ENCODE measurements at regions not wholly inside any gene's neighbourhood (a gene's known extent, or its start where the extent isn't known, plus 50 kb on each side); places are given as distances from the start of the nearest gene placed in this dataset.

DNA sequence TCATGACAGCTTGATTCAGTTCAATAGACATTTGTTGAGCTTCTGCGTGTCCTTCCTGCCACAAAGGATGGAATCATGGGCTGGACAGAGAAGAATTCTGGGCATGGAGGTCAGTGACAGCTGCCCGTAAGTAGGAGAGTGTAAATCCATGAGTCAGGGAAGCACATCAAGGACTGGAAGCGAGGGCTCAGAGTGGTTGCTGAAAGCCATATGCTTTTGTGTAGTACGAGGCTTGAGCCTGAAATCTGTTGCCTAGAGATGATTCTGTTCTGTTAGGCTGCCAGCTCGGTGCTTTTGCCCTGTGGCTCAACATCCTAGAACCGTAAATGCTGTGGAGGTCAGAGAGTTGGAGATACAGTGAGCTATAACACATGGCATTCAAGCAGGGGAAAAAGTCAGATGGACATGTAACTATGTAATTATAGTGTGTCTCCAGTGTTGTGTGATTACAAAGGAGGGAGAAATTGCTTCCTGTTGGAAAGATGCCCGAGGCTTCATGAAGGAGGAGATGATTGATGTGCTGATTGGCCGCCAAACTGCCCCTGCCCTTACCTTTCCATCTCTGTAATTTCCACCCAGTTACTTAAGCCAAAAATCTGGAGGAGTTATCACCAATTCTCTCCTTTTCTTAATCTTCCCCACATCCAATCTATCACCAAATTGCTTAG, 92.8 kb upstream of the CACNA1E start:
- no peak overlapping the region for H3K4me3 ChIP-seq (ENCODE audit: low read length in 3 of 3)
- peaks cover 0 to 14% (median 0%) of the 10 kb centered on the region in 3 donors for H3K4me1 ChIP-seq (ENCODE audit: control insufficient read depth in 3 of 3, insufficient read depth in 3 of 3, low read length in 3 of 3)
- no peak overlapping the region for H3K9ac ChIP-seq (ENCODE audit: low read depth in 1 of 3, low read length in 3 of 3)
- no peak overlapping the region for H3K27ac ChIP-seq (ENCODE audit: low read depth, low read length)
- peaks cover 0 to 11% (median 10%) of the 10 kb centered on the region in 3 donors for H3K27me3 ChIP-seq (ENCODE audit: control insufficient read depth in 3 of 3, insufficient read depth in 3 of 3, low read length in 3 of 3)
- H3K9me3 ChIP-seq (ENCODE audit: control insufficient read depth in 3 of 3, low read length in 3 of 3), result no peaks in the 10 kb centered on the region
- H3K36me3 ChIP-seq (ENCODE audit: control insufficient read depth in 3 of 3, insufficient read depth in 3 of 3, low read length in 3 of 3), result no peaks in the 10 kb centered on the region

DNA sequence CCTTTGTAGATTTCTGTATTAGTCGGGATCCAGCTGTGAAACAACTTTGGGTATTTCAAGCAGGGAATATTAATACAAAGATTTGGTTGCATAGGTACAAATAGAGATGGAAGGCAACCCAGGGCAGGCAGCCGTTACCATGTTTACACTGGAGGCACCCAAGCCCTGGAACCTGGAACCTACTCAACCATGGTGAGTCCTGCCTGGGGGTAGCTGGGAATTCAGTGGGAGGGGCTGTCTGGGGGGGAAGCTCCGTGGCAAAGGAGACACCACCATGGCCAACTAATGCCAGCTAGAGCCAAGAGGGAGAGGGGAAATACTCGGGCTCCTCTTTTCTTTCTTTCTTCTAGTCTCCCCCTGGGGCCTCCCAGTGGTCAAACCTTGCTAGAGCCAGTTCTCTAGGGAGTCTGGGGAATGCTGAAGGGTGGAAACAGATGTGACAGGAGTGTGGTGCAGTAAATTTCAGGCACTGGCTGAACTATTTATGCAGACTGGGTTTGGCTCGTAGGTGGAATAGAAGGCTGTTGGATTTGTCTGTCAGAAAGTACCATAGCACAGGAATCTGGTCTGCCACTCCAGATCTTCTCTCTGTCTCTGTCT, 91.9 kb upstream of the CACNA1E start:
- H3K9ac ChIP-seq (ENCODE audit: low read depth in 1 of 3, low read length in 3 of 3), result no peak overlapping the region
- H3K36me3 ChIP-seq (ENCODE audit: control insufficient read depth in 3 of 3, insufficient read depth in 3 of 3, low read length in 3 of 3), result no peaks in the 10 kb centered on the region
- no peak overlapping the region for H3K4me3 ChIP-seq (ENCODE audit: low read length in 3 of 3)
- no peak overlapping the region for H3K27ac ChIP-seq (ENCODE audit: low read depth, low read length)
- no peaks in the 10 kb centered on the region for H3K9me3 ChIP-seq (ENCODE audit: control insufficient read depth in 3 of 3, low read length in 3 of 3)
- peaks cover 0 to 11% (median 10%) of the 10 kb centered on the region in 3 donors for H3K27me3 ChIP-seq (ENCODE audit: control insufficient read depth in 3 of 3, insufficient read depth in 3 of 3, low read length in 3 of 3)
- peaks cover 0 to 10% (median 0%) of the 10 kb centered on the region in 3 donors for H3K4me1 ChIP-seq (ENCODE audit: control insufficient read depth in 3 of 3, insufficient read depth in 3 of 3, low read length in 3 of 3)

GRCh38 chr1:181392133-181392532, 91.2 kb upstream of the CACNA1E start:
- Histone ChIP-seq H3K4me3 (ENCODE audit: low read length in 3 of 3) (no peak overlapping the region), H3K36me3 (ENCODE audit: control insufficient read depth in 3 of 3, insufficient read depth in 3 of 3, low read length in 3 of 3) (no peaks in the 10 kb centered on the region), H3K9ac (ENCODE audit: low read depth in 1 of 3, low read length in 3 of 3) (no peak overlapping the region), H3K9me3 (ENCODE audit: control insufficient read depth in 3 of 3, low read length in 3 of 3) (no peaks in the 10 kb centered on the region), H3K27me3 (ENCODE audit: control insufficient read depth in 3 of 3, insufficient read depth in 3 of 3, low read length in 3 of 3) (peaks cover 0 to 11% (median 10%) of the 10 kb centered on the region in 3 donors), H3K4me1 (ENCODE audit: control insufficient read depth in 3 of 3, insufficient read depth in 3 of 3, low read length in 3 of 3) (peaks cover 0 to 3% (median 0%) of the 10 kb centered on the region in 3 donors), H3K27ac (ENCODE audit: low read depth, low read length) (no peak overlapping the region)

- H3K27ac ChIP-seq (ENCODE audit: low read depth, low read length), result no peak overlapping the region
- peaks cover 0 to 3% (median 0%) of the 10 kb centered on the region in 3 donors for H3K4me1 ChIP-seq (ENCODE audit: control insufficient read depth in 3 of 3, insufficient read depth in 3 of 3, low read length in 3 of 3)
- H3K4me3 ChIP-seq (ENCODE audit: low read length in 3 of 3), result no peak overlapping the region
- H3K9ac ChIP-seq (ENCODE audit: low read depth in 1 of 3, low read length in 3 of 3), result no peak overlapping the region
- H3K27me3 ChIP-seq (ENCODE audit: control insufficient read depth in 3 of 3, insufficient read depth in 3 of 3, low read length in 3 of 3), result peaks cover 0 to 11% (median 10%) of the 10 kb centered on the region in 3 donors
- H3K9me3 ChIP-seq (ENCODE audit: control insufficient read depth in 3 of 3, low read length in 3 of 3), result no peaks in the 10 kb centered on the region
- H3K36me3 ChIP-seq (ENCODE audit: control insufficient read depth in 3 of 3, insufficient read depth in 3 of 3, low read length in 3 of 3), result no peaks in the 10 kb centered on the region
Measured at GRCh38 chr1:181392613-181393220, 90.6 kb upstream of the CACNA1E start.

- Histone ChIP-seq H3K27me3 (ENCODE audit: control insufficient read depth in 3 of 3, insufficient read depth in 3 of 3, low read length in 3 of 3) (peaks cover 0 to 11% (median 10%) of the 10 kb centered on the region in 3 donors), H3K9me3 (ENCODE audit: control insufficient read depth in 3 of 3, low read length in 3 of 3) (no peaks in the 10 kb centered on the region), H3K4me1 (ENCODE audit: control insufficient read depth in 3 of 3, insufficient read depth in 3 of 3, low read length in 3 of 3) (peaks cover 0 to 2% (median 0%) of the 10 kb centered on the region in 3 donors), H3K4me3 (ENCODE audit: low read length in 3 of 3) (no peak overlapping the region), H3K27ac (ENCODE audit: low read depth, low read length) (no peak overlapping the region), H3K9ac (ENCODE audit: low read depth in 1 of 3, low read length in 3 of 3) (no peak overlapping the region), H3K36me3 (ENCODE audit: control insufficient read depth in 3 of 3, insufficient read depth in 3 of 3, low read length in 3 of 3) (no peaks in the 10 kb centered on the region)
Measured at GRCh38 chr1:181394766-181395165, 88.6 kb upstream of the CACNA1E start.

- H3K4me3 ChIP-seq (ENCODE audit: low read length in 3 of 3), result no peak overlapping the region
- peaks cover 0 to 10% (median 8%) of the 10 kb centered on the region in 3 donors for H3K27me3 ChIP-seq (ENCODE audit: control insufficient read depth in 3 of 3, insufficient read depth in 3 of 3, low read length in 3 of 3)
- no peak overlapping the region for H3K9ac ChIP-seq (ENCODE audit: low read depth in 1 of 3, low read length in 3 of 3)
- no peak overlapping the region for H3K27ac ChIP-seq (ENCODE audit: low read depth, low read length)
- no peaks in the 10 kb centered on the region for H3K4me1 ChIP-seq (ENCODE audit: control insufficient read depth in 3 of 3, insufficient read depth in 3 of 3, low read length in 3 of 3)
- H3K36me3 ChIP-seq (ENCODE audit: control insufficient read depth in 3 of 3, insufficient read depth in 3 of 3, low read length in 3 of 3), result no peaks in the 10 kb centered on the region
- H3K9me3 ChIP-seq (ENCODE audit: control insufficient read depth in 3 of 3, low read length in 3 of 3), result no peaks in the 10 kb centered on the region
Measured at GRCh38 chr1:181396171-181396670, 87.1 kb upstream of the CACNA1E start.

GRCh38 chr1:181396811-181397210, 86.5 kb upstream of the CACNA1E start:
- Histone ChIP-seq H3K4me1 (ENCODE audit: control insufficient read depth in 3 of 3, insufficient read depth in 3 of 3, low read length in 3 of 3) (no peaks in the 10 kb centered on the region), H3K27me3 (ENCODE audit: control insufficient read depth in 3 of 3, insufficient read depth in 3 of 3, low read length in 3 of 3) (peaks cover 0 to 10% (median 8%) of the 10 kb centered on the region in 3 donors), H3K9ac (ENCODE audit: low read depth in 1 of 3, low read length in 3 of 3) (no peak overlapping the region), H3K9me3 (ENCODE audit: control insufficient read depth in 3 of 3, low read length in 3 of 3) (no peaks in the 10 kb centered on the region), H3K27ac (ENCODE audit: low read depth, low read length) (no peak overlapping the region), H3K36me3 (ENCODE audit: control insufficient read depth in 3 of 3, insufficient read depth in 3 of 3, low read length in 3 of 3) (no peaks in the 10 kb centered on the region), H3K4me3 (ENCODE audit: low read length in 3 of 3) (no peak overlapping the region)

DNA sequence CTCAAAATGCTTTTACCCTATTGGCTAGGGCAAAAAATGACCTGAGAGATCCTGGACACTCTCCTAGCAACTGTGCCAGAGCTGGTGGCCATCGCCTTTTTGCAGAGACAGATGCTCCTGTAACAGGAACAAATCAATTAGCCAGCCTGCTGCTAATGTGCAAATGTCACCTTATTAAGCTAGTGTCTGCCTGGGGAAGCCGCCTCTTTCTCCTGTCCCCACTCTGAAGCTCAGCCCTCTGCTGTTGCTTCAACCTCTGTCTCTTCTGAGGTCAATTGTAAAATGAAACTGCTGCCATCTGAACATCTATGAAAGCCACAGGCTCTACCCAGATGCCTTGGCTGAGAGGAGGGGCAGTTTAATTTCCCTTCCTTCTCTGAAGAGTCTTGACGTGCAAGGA, 85.5 kb upstream of the CACNA1E start:
- Histone ChIP-seq H3K36me3 (ENCODE audit: control insufficient read depth in 3 of 3, insufficient read depth in 3 of 3, low read length in 3 of 3) (no peaks in the 10 kb centered on the region), H3K4me1 (ENCODE audit: control insufficient read depth in 3 of 3, insufficient read depth in 3 of 3, low read length in 3 of 3) (no peaks in the 10 kb centered on the region), H3K9me3 (ENCODE audit: control insufficient read depth in 3 of 3, low read length in 3 of 3) (no peaks in the 10 kb centered on the region), H3K27ac (ENCODE audit: low read depth, low read length) (no peak overlapping the region), H3K4me3 (ENCODE audit: low read length in 3 of 3) (no peak overlapping the region), H3K27me3 (ENCODE audit: control insufficient read depth in 3 of 3, insufficient read depth in 3 of 3, low read length in 3 of 3) (peaks cover 0 to 8% (median 5%) of the 10 kb centered on the region in 3 donors), H3K9ac (ENCODE audit: low read depth in 1 of 3, low read length in 3 of 3) (no peak overlapping the region)

- Histone ChIP-seq H3K27ac (ENCODE audit: low read depth, low read length) (no peak overlapping the region), H3K36me3 (ENCODE audit: control insufficient read depth in 3 of 3, insufficient read depth in 3 of 3, low read length in 3 of 3) (no peaks in the 10 kb centered on the region), H3K4me1 (ENCODE audit: control insufficient read depth in 3 of 3, insufficient read depth in 3 of 3, low read length in 3 of 3) (no peaks in the 10 kb centered on the region), H3K27me3 (ENCODE audit: control insufficient read depth in 3 of 3, insufficient read depth in 3 of 3, low read length in 3 of 3) (peaks cover 0 to 8% (median 5%) of the 10 kb centered on the region in 3 donors), H3K9ac (ENCODE audit: low read depth in 1 of 3, low read length in 3 of 3) (no peak overlapping the region), H3K9me3 (ENCODE audit: control insufficient read depth in 3 of 3, low read length in 3 of 3) (no peaks in the 10 kb centered on the region), H3K4me3 (ENCODE audit: low read length in 3 of 3) (no peak overlapping the region)
Measured at GRCh38 chr1:181398544-181398943, 84.8 kb upstream of the CACNA1E start.

DNA sequence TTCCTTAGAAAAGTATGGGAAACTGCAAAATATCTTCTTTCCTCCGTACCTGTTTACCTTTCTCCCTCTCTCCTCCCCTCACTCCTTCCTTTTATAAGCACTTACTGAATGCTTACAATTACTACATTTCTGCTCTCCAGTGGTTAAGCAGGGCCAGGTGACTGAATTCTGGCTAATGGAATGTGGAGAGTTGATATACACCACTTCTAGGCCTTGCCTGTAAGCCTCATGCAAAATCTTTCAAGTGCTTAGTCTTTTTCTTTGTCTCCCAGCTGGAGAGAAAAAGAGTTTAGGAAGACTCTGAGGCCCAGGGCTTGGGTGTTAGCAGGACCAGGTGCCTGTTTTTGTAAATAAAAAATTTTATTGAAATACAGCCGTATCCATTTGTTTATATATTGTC, 77.7 kb upstream of the CACNA1E start:
- H3K9me3 ChIP-seq (ENCODE audit: control insufficient read depth in 3 of 3, low read length in 3 of 3), result no peaks in the 10 kb centered on the region
- H3K36me3 ChIP-seq (ENCODE audit: control insufficient read depth in 3 of 3, insufficient read depth in 3 of 3, low read length in 3 of 3), result no peaks in the 10 kb centered on the region

More for the DNA sequence above, 77.7 kb upstream of the CACNA1E start:
- no peak overlapping the region for H3K9ac ChIP-seq (ENCODE audit: low read depth in 1 of 3, low read length in 3 of 3)
- no peak overlapping the region for H3K4me3 ChIP-seq (ENCODE audit: low read length in 3 of 3)
- H3K27ac ChIP-seq (ENCODE audit: low read depth, low read length), result no peak overlapping the region
- no peaks in the 10 kb centered on the region for H3K4me1 ChIP-seq (ENCODE audit: control insufficient read depth in 3 of 3, insufficient read depth in 3 of 3, low read length in 3 of 3)
- no peaks in the 10 kb centered on the region for H3K27me3 ChIP-seq (ENCODE audit: control insufficient read depth in 3 of 3, insufficient read depth in 3 of 3, low read length in 3 of 3)

Data from skeletal muscle tissue (tissue), 3 donors.